ENCODE measurements at regions not wholly inside any gene's neighbourhood (a gene's known extent, or its start where the extent isn't known, plus 50 kb on each side); places are given as distances from the start of the nearest gene placed in this dataset.

GRCh38 chr16:25587783-25588182 lies 104.0 kb upstream of the HS3ST4 start:
- intact Hi-C loops (cut with DNase I), result no loop called here
- H3K4me1 ChIP-seq, result no peaks in the 10 kb centered on the region
- TF ChIP-seq POLR2A (IDR thresholded peaks at IDR 0.05), result no peak
- TF ChIP-seq CTCF (IDR thresholded peaks at IDR 0.05), result no peak
- no peaks in the 10 kb centered on the region for H3K27me3 ChIP-seq
- no peak overlapping the region for H3K4me3 ChIP-seq
- ATAC-seq (no peak), DNase-seq (no peak)
- no peaks in the 10 kb centered on the region for H3K36me3 ChIP-seq
- 12% methylated on average over 1 of the region's 1 CpG for WGBS (ENCODE audit: insufficient coverage, low coverage, low lambda C conversion rate, missing lambda C conversion rate)
- no peak overlapping the region for H3K27ac ChIP-seq
- H3K9me3 ChIP-seq, result no peaks in the 10 kb centered on the region

- no peak for DNase-seq
- Histone ChIP-seq H3K4me3 (no peak overlapping the region), H3K27ac (no peak overlapping the region), H3K9me3 (no peaks in the 10 kb centered on the region), H3K36me3 (no peaks in the 10 kb centered on the region), H3K4me1 (no peaks in the 10 kb centered on the region), H3K27me3 (no peaks in the 10 kb centered on the region)
- intact Hi-C loops (cut with DNase I), result no loop called here
- WGBS (ENCODE audit: insufficient coverage, low coverage, low lambda C conversion rate, missing lambda C conversion rate), result 41% methylated on average over 4 of the region's 4 CpGs
- TF ChIP-seq POLR2A (IDR thresholded peaks at IDR 0.05) (no peak), CTCF (IDR thresholded peaks at IDR 0.05) (no peak)
- ATAC-seq, result no peak
Measured at GRCh38 chr16:25586826-25587225, 104.9 kb upstream of the HS3ST4 start.

- Histone ChIP-seq H3K36me3 (no peaks in the 10 kb centered on the region), H3K9me3 (no peaks in the 10 kb centered on the region), H3K4me1 (no peaks in the 10 kb centered on the region), H3K27me3 (no peaks in the 10 kb centered on the region), H3K27ac (no peak overlapping the region), H3K4me3 (no peak overlapping the region)
- WGBS (ENCODE audit: insufficient coverage, low coverage, low lambda C conversion rate, missing lambda C conversion rate), result 58% methylated on average over 1 of the region's 1 CpG
- TF ChIP-seq CTCF (IDR thresholded peaks at IDR 0.05) (no peak), POLR2A (IDR thresholded peaks at IDR 0.05) (no peak)
- ATAC-seq (no peak), DNase-seq (no peak)
- intact Hi-C loops (cut with DNase I), result no loop called here
Measured at GRCh38 chr16:25585526-25585925, 106.2 kb upstream of the HS3ST4 start.

- DNase-seq (no peak), ATAC-seq (no peak)
- no peaks in the 10 kb centered on the region for H3K4me1 ChIP-seq
- no peaks in the 10 kb centered on the region for H3K36me3 ChIP-seq
- WGBS (ENCODE audit: insufficient coverage, low coverage, low lambda C conversion rate, missing lambda C conversion rate), result 55% methylated on average over 6 of the region's 14 CpGs
- H3K27me3 ChIP-seq, result no peaks in the 10 kb centered on the region
- intact Hi-C loops (cut with DNase I), result no loop called here
- H3K27ac ChIP-seq, result no peak overlapping the region
- TF ChIP-seq CTCF (IDR thresholded peaks at IDR 0.05), result no peak
- TF ChIP-seq POLR2A (IDR thresholded peaks at IDR 0.05), result no peak
- no peak overlapping the region for H3K4me3 ChIP-seq
- no peaks in the 10 kb centered on the region for H3K9me3 ChIP-seq
Measured at GRCh38 chr16:25580041-25580440, 111.7 kb upstream of the HS3ST4 start.

- no peak for ATAC-seq
- H3K9me3 ChIP-seq, result no peaks in the 10 kb centered on the region
- TF ChIP-seq CTCF (IDR thresholded peaks at IDR 0.05) (no peak), POLR2A (IDR thresholded peaks at IDR 0.05) (no peak)
- no peak for DNase-seq
- intact Hi-C loops (cut with DNase I), result no loop called here
- H3K36me3 ChIP-seq, result no peaks in the 10 kb centered on the region
- no peaks in the 10 kb centered on the region for H3K27me3 ChIP-seq
- WGBS (ENCODE audit: insufficient coverage, low coverage, low lambda C conversion rate, missing lambda C conversion rate), result 24% methylated on average over 5 of the region's 5 CpGs
- no peak overlapping the region for H3K27ac ChIP-seq
- no peaks in the 10 kb centered on the region for H3K4me1 ChIP-seq
- H3K4me3 ChIP-seq, result no peak overlapping the region
Measured at GRCh38 chr16:25575363-25575762, 116.4 kb upstream of the HS3ST4 start.

Data from right lobe of liver (tissue), 6 donors.